Left cardiac atrium (tissue), 4 donors: ENCODE measurements at regions not wholly inside any gene's neighbourhood (a gene's known extent, or its start where the extent isn't known, plus 50 kb on each side); places are given as distances from the start of the nearest gene placed in this dataset.
"Not testable (repeated sequence)": the region's sequence is repeated elsewhere in the genome, so short reads cannot be mapped to it uniquely, and the experiment has no call there.

Source experiments
- ATAC-seq, 2 donors: fragments of 200-7000 bp; cut with Tn5 transposase; one replicate each; pipeline ENCODE4 v1.9.1; 2020; ENCODE audit warnings: mild to moderate bottlenecking in 2 of 2, moderate library complexity in 2 of 2
- DNase-seq: peaks from one replicate; pipeline ENCODE4 v3.0.0-alpha.2; 2020
- intact Hi-C, 2 donors: fragments of 100-400 bp; cut with DNase I; formaldehyde crosslinking; loops; one replicate each; pipeline versions ENCODE4 v1.14.1 to v1.15.1; 2022 to 2023
- donor health status: DM: no; HTN: yes; CAD: no.
- donor health status: DM: no; HTN: yes; CAD: no; lungs with severe emphysema.
- donor health status: DM: yes; HTN: yes; CAD: no.
- donor health status: Dilated cardiomyopathy.

GRCh38 chrX:150049647-150050046 is 111.4 kb upstream of the EOLA2 start:
- intact Hi-C loops, result no loop called here
- DNase-seq (no peak), ATAC-seq (no peak)

DNA sequence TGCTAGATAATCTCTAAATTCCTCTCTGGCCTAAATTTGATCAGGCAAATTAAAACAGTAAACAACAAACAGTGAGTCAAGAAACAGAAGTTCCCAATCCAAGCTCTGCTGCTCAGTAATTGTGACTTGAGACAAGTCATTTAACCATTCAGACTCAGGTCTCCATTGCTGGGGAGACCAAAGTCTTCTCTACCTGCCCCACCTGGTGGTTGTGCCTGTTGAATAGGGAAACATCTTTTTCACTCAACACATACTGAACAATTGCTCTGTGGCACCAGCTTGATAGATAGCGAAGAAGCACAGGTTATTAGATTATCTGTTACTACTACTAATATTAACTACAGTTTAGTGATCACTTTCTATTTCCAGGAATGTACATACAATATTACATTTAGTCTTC is 112.1 kb upstream of the EOLA2 start:
- DNase-seq (no peak), ATAC-seq (no peak)
- intact Hi-C loops, result no loop called here

DNA sequence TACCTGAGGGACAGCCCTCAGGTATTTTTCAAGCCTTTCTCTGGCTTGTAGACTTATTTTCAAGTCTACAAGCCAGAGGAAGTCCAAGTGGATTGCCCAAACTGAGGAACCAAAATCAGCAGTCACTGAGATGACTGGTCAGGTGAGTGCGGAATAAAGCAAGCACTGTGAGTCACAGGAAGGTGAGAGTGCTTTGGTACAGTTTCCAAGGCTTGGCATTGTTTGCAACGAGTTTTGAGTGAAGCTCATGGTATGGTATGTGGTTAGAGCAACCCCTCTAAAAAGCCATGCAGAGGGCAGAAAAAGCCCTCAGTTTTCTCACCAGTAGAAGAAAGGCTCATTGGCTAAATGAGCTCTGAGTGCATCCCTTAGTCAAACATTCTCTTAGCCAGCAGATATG is 112.8 kb upstream of the EOLA2 start:
- no peak for ATAC-seq
- intact Hi-C loops, result no loop called here
- DNase-seq, result no peak

DNA sequence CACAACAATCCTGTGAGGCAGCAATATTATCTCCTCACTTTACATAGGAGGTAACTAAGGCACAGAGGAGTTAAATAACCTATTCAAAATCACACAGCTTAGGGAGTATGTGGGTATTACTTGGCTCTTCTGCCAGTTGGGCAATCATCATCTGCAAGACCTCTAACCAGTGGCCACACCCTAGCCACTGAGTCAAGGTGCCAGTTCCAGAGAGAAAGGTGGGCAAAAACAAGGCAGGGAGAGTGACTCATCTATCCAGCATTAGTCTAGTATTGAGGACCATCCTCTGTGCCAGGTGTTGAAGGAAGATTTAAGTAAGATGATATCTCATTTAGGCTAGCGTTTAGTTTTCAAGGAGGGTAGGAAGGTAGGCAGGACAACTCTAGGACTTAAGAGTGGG is 113.9 kb upstream of the EOLA2 start:
- intact Hi-C loops, result no loop called here
- DNase-seq (no peak), ATAC-seq (no peak)

DNA sequence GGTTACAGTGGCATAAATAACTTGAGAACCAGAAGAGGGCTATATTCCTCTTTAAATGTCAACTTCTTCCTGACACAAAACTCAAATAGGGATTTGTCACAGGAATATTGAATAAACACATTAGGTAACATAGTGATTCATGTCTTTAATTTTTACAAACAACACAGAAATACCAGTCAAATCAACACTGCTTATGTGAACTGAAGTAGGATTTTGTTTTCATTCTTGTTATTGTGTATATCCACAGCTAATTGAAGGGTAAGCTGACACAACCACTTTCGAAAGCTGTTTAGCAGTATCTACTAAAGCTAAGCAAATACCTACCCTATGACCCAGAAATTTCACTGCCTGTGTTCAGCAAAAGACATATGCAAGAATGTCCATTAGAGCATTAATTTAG is 120.4 kb upstream of the EOLA2 start:
- ATAC-seq (no peak), DNase-seq (no peak)
- intact Hi-C loops, result no loop called here

DNA sequence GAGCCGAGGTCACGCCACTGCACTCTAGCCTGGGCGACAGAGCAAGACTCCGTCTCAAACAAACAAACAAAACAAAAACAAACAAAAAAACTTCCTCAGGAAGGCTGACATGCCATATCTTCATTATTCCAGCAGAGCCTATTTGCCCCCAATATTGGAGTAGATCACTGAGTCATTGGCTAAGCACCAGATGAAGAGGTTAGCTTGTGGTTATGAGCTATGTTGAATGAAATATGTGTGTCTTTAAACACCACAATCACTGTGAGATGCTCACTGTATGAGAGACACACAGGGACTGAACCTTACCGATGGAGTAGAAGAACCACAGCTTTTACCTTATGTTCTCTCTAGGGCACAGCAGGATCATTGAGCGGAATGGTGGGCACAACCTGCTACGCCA is 122.1 kb upstream of the EOLA2 start:
- intact Hi-C loops, result no loop called here
- ATAC-seq, result no peak
- DNase-seq, result no peak

- intact Hi-C loops, result no loop called here
- peak; percentile 72 to 86 for ATAC-seq
- DNase-seq, result peak; percentile 36
Measured at GRCh38 chrX:150062292-150063137, 124.2 kb upstream of the EOLA2 start.

DNA sequence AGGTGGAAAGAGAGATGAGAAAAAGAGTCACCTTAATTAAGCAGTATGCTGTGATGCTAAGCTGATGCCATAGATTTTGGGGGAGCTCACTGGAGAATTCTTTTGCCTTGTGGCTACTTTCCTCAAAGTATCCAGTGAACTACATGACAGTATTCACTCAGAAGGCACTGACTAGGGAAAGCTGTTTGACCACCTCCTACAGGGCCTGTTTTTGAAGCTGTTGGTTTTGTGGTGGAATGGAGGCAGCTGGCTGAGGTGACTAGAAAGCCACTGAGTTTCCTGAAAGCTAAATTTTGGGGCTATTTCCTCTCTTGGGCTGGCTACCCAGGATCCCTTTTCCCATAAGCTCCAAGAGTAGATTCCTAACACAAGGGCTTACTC is 124.8 kb upstream of the EOLA2 start:
- peak in 1 of 2 donors; percentile 27 for ATAC-seq
- DNase-seq, result no peak
- intact Hi-C loops, result no loop called here

GRCh38 chrX:150063674-150064073 is 125.4 kb upstream of the EOLA2 start:
- DNase-seq (no peak), ATAC-seq (peak in 1 of 2 donors; percentile 23)
- intact Hi-C loops, result no loop called here

GRCh38 chrX:150074175-150074574 is 135.9 kb upstream of the EOLA2 start:
- intact Hi-C loops, result no loop called here
- DNase-seq, result no peak
- no peak for ATAC-seq

DNA sequence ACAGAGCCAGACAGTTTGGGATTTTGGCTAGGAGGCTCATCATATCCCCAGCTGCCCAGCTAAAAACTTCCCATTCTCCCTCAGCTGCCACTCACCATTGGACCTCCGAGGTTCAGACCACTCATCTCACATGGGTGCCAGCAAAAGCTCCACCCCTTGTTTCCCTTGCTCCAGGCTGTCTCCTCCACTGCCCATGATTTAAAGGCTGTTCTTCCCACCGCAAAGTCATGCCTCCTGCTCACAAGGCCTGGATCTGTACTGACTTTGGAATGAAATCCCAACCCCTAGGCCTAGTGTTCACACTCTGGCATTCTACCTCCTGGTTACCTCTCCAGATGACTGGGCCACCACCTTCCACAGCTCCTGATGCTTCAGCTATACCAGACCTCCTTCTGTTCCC is 142.2 kb upstream of the EOLA2 start:
- no peak for ATAC-seq
- intact Hi-C loops, result no loop called here

DNA sequence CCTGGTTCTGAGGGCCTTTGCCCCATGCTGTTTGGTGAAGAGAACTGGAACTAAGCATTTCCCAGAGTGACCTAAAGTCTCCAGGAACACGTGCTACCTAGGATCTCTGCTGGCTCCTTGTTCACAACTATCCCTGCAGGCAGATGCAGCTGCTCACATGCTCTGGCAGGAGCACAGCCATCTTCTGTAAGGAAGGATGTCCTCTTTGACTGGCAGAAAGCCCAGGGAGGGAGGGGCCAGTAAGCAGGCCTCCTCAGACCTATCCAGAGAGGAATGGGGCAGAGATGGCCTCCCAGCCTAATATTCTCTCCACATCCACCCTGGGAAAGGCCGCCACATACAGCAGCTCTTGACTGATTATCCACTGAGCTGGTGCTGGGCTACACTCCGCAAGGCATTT is 142.8 kb upstream of the EOLA2 start:
- ATAC-seq (no peak), DNase-seq (no peak)
- intact Hi-C loops, result no loop called here

More for the DNA sequence above, 142.2 kb upstream of the EOLA2 start:
- DNase-seq, result no peak

- ATAC-seq (peak; percentile 5 to 57), DNase-seq (no peak)
- intact Hi-C loops, result no loop called here
Measured at GRCh38 chrX:150084496-150085229, 146.4 kb upstream of the EOLA2 start.

- no peak for ATAC-seq
- intact Hi-C loops, result no loop called here
- no peak for DNase-seq
Measured at GRCh38 chrX:150085881-150086280, 147.6 kb upstream of the EOLA2 start.

GRCh38 chrX:150086371-150086770 is 148.1 kb upstream of the EOLA2 start:
- DNase-seq, result no peak
- intact Hi-C loops, result no loop called here
- ATAC-seq, result no peak

GRCh38 chrX:150087612-150088011 is 149.3 kb upstream of the EOLA2 start:
- no peak for DNase-seq
- intact Hi-C loops, result no loop called here

GRCh38 chrX:150088042-150088441 is 149.8 kb upstream of the EOLA2 start:
- ATAC-seq (no peak), DNase-seq (no peak)
- intact Hi-C loops, result no loop called here

More at GRCh38 chrX:150087612-150088011, 149.3 kb upstream of the EOLA2 start:
- ATAC-seq, result no peak

DNA sequence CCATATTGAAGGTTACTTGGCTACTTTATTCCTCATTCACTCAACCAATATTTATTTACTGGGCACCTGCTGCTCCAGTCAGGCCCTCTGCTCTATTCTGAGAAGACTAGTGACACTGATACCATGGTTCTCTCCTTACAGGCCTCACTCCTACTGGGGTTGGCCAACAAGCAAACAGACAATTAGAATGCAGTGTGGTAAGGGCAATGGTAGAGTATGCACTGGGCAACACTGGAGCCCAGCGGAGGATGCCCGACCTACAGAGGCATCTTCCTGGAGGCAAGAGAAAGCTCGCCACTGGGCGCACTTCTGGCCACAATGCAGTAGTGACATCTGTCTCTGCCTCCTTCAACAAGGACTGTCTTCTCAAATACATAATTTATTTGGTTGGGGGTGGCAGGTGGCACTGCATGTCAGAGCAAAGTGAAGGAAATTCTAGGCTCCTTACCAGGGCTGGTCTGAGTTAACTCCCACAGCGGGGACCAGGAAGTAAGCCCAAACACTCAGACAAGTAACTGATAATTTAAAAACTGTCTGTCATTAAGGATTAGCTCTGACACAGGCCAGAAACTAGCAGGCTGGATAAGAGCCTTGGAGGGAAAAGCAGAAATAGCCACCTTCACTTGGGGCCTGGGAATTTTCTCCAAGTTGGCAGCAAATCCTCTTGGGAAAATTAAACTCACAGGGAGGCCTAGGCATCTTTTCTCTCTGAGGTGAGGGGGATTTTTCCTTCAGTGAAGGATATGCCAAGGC is 150.7 kb upstream of the EOLA2 start:
- no peak for DNase-seq
- no peak for ATAC-seq
- intact Hi-C loops, result no loop called here

- intact Hi-C loops, ATAC-seq, DNase-seq: not testable (repeated sequence)
Measured at GRCh38 chrX:150091300-150091699, 153.0 kb upstream of the EOLA2 start.

- DNase-seq (no peak), ATAC-seq (no peak)
- intact Hi-C loops, result no loop called here
Measured at GRCh38 chrX:150092549-150092948, 154.3 kb upstream of the EOLA2 start.
